ENCODE measurements at regions not wholly inside any gene's neighbourhood (a gene's known extent, or its start where the extent isn't known, plus 50 kb on each side); places are given as distances from the start of the nearest gene placed in this dataset.

DNA sequence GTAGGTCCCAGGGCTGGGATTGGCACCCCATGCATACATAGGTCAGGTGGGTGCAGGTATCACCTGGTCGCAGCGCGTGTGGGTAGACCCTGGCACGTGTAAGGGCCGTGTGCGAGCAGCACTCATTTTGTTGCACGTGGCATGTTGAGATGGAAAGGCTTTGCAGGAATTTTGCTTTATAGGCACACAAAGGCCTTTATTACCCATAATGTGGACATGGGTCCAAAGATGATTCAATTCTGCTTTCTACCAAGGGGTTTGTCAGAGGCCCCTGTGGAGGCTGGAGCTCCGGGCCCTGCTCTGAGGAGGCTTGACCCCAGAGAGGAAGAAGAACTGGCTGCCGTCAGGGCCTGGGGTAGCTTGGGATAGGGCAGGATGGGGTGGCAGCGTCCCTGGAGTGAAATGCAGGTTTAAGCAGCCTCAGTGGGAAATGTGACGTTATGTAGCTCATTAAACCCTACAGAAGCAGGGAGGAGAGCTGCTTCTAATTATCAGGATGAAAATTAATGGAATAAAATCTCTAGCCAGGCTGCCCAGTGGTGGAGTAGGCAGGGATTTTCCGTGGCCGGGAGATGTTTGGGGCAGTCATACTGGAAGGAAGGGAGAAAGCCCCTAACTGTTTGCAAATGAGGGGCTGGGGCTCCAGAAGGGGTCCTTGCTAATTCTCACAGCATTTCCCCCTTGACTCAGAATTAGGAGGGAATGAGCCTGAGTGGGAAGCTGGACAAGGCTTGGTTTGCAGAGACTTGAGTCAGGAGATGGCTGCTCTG is 103.3 kb upstream of the PITX1 start:
- TF ChIP-seq POLR2AphosphoS5 (IDR thresholded peaks at IDR 0.05; ENCODE audit: borderline replicate concordance, low read depth, low read length) (no peak), EZH2 (IDR thresholded peaks at IDR 0.05) (no peak)

Data from SK-N-MC (cell line).